Lower lobe of right lung (tissue), 2 donors: ENCODE measurements at regions not wholly inside any gene's neighbourhood (a gene's known extent, or its start where the extent isn't known, plus 50 kb on each side); places are given as distances from the start of the nearest gene placed in this dataset.

Experiments used
- ATAC-seq, 2 donors: fragments of 200-7000 bp; cut with Tn5 transposase; one replicate each; pipeline ENCODE4 v1.9.1; 2020 to 2022; ENCODE audit warnings: mild to moderate bottlenecking in 2 of 2, moderate library complexity in 2 of 2
- DNase-seq: peaks from one replicate; pipeline ENCODE4 v3.0.0-alpha.2; 2020
- H3K27ac ChIP-seq: fragments of 200-600 bp; one replicate; pipeline ENCODE4 v1.8.0; 2022
- H3K27me3 ChIP-seq: fragments of 200-600 bp; one replicate; pipeline ENCODE4 v1.8.0; 2022; ENCODE audit warnings: low read depth
- H3K36me3 ChIP-seq: fragments of 200-600 bp; one replicate; pipeline ENCODE4 v1.8.0; 2022; ENCODE audit warnings: mild to moderate bottlenecking
- H3K4me1 ChIP-seq: fragments of 200-600 bp; one replicate; pipeline ENCODE4 v1.8.0; 2022
- H3K4me3 ChIP-seq: fragments of 200-600 bp; one replicate; pipeline ENCODE4 v1.8.0; 2022; ENCODE audit warnings: mild to moderate bottlenecking
- H3K9me3 ChIP-seq: fragments of 200-600 bp; one replicate; pipeline ENCODE4 v1.8.0; 2022
- intact Hi-C: fragments of 100-400 bp; cut with DNase I; formaldehyde crosslinking; loops from one replicate; pipeline ENCODE4 v1.11.0; 2022
- TF ChIP-seq, protein P1 (sequence below): fragments of 200-600 bp; IDR thresholded peaks from one replicate; pipeline ENCODE4 v1.8.0; 2022; ENCODE audit warnings: antibody characterized with exemption, mild to moderate bottlenecking
- donor health status: DM: no; HTN: yes; CAD: no; lungs with severe emphysema.

GRCh38 chr5:130290219-130290618 lies 386.0 kb downstream of the CHSY3 start:
- H3K27me3 ChIP-seq, result no peaks in the 10 kb centered on the region
- ATAC-seq (no peak), DNase-seq (no peak)
- H3K4me3 ChIP-seq, result no peak overlapping the region
- no peaks in the 10 kb centered on the region for H3K9me3 ChIP-seq
- no peaks in the 10 kb centered on the region for H3K4me1 ChIP-seq
- no peaks in the 10 kb centered on the region for H3K36me3 ChIP-seq
- intact Hi-C loops, result no loop called here
- TF ChIP-seq, protein P1, sequence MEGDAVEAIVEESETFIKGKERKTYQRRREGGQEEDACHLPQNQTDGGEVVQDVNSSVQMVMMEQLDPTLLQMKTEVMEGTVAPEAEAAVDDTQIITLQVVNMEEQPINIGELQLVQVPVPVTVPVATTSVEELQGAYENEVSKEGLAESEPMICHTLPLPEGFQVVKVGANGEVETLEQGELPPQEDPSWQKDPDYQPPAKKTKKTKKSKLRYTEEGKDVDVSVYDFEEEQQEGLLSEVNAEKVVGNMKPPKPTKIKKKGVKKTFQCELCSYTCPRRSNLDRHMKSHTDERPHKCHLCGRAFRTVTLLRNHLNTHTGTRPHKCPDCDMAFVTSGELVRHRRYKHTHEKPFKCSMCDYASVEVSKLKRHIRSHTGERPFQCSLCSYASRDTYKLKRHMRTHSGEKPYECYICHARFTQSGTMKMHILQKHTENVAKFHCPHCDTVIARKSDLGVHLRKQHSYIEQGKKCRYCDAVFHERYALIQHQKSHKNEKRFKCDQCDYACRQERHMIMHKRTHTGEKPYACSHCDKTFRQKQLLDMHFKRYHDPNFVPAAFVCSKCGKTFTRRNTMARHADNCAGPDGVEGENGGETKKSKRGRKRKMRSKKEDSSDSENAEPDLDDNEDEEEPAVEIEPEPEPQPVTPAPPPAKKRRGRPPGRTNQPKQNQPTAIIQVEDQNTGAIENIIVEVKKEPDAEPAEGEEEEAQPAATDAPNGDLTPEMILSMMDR, result no peak
- H3K27ac ChIP-seq, result no peak overlapping the region

DNA sequence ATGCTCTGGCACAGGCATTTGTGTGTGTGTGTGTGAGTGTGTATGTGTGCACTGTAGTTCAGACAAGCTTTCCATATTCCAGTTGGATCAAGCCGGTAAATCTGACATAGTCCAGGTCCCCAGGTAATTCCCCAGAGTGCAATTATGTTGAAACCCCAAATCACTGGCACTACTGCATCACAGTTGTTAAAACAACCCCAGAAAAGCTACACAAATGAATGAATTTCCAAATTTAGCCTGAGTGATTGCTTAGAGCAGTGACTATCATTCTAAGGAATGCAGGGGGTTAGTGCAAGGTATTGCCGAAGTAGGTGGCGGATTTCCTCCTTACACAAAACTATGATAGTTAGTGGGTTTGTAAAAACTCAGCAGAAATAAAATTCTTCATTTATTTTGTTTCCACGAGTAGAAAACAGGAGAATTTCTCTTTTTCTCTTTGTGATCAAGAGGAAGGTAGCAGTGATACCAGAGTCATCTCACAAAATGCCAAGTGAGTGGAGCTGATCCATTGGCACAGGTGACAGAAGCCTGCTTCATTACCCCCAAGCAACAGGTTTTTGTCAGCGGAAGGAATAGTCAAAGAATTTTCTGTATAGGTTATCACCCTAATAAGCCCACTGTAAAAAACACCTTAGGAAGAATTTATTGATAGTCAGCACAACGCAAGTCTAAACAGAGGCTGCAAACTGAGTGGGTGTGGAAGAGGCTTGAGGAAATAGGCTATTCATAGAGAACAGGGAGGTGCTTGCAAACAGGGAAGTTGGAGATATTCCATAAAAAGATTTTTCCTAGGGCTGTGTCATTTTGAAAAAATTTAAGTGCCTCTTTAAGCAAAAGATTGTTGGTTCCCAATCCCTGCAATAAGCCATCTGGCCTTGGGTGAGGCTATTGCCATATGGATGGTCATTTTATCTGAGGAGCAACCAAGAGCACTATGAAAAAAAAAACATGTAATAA lies 385.1 kb downstream of the CHSY3 start:
- Histone ChIP-seq H3K36me3 (no peaks in the 10 kb centered on the region), H3K27ac (no peak overlapping the region), H3K27me3 (no peaks in the 10 kb centered on the region), H3K9me3 (no peaks in the 10 kb centered on the region), H3K4me3 (no peak overlapping the region), H3K4me1 (no peaks in the 10 kb centered on the region)
- intact Hi-C loops, result no loop called here
- DNase-seq (no peak), ATAC-seq (peak; percentile 67 to 86)
- TF ChIP-seq, protein P1, result no peak

DNA sequence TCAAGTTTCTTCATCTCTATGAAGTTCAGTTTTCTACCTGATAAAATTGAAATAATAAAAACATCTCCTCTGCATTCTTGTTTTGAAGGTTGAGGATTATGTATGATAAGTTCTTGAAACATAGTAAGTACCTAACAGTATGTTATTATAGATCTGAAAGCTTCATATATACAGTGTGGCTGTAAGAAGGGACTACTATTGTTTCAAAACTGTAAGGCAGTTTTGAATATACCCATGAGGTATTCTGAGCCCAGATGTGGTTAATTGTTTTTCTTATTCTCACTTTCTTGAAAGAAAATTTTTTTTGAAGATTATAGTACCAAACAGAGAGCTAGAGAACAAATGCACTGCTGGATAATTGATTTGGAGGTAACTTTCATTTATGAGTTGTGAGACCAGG lies 383.2 kb downstream of the CHSY3 start:
- Histone ChIP-seq H3K4me1 (no peaks in the 10 kb centered on the region), H3K27me3 (no peaks in the 10 kb centered on the region), H3K9me3 (no peaks in the 10 kb centered on the region), H3K36me3 (no peaks in the 10 kb centered on the region), H3K27ac (no peak overlapping the region), H3K4me3 (no peak overlapping the region)
- ATAC-seq (no peak), DNase-seq (no peak)
- intact Hi-C loops, result no loop called here
- TF ChIP-seq, protein P1, result no peak

GRCh38 chr5:130286971-130287370 lies 382.7 kb downstream of the CHSY3 start:
- Histone ChIP-seq H3K27ac (no peak overlapping the region), H3K36me3 (no peaks in the 10 kb centered on the region), H3K27me3 (no peaks in the 10 kb centered on the region), H3K9me3 (no peaks in the 10 kb centered on the region), H3K4me3 (no peak overlapping the region), H3K4me1 (no peaks in the 10 kb centered on the region)
- intact Hi-C loops, result no loop called here
- DNase-seq (no peak), ATAC-seq (no peak)
- TF ChIP-seq, protein P1, result no peak

- Histone ChIP-seq H3K4me1 (no peaks in the 10 kb centered on the region), H3K9me3 (no peaks in the 10 kb centered on the region), H3K27ac (no peak overlapping the region), H3K4me3 (no peak overlapping the region), H3K36me3 (no peaks in the 10 kb centered on the region), H3K27me3 (no peaks in the 10 kb centered on the region)
- intact Hi-C loops, result no loop called here
- ATAC-seq, result no peak
- TF ChIP-seq, protein P1, result no peak
- DNase-seq, result no peak
These were observed 377.8 kb downstream of the CHSY3 start for GRCh38 chr5:130282049-130282448.
